ENCODE measurements at regions not wholly inside any gene's neighbourhood (a gene's known extent, or its start where the extent isn't known, plus 50 kb on each side); places are given as distances from the start of the nearest gene placed in this dataset.
"Not testable (repeated sequence)": the region's sequence is repeated elsewhere in the genome, so short reads cannot be mapped to it uniquely, and the experiment has no call there.

GRCh38 chr15:96470681-96471310, 140.3 kb downstream of the NR2F2 start:
- DNase-seq (ENCODE audit: low read depth): no peak

DNA sequence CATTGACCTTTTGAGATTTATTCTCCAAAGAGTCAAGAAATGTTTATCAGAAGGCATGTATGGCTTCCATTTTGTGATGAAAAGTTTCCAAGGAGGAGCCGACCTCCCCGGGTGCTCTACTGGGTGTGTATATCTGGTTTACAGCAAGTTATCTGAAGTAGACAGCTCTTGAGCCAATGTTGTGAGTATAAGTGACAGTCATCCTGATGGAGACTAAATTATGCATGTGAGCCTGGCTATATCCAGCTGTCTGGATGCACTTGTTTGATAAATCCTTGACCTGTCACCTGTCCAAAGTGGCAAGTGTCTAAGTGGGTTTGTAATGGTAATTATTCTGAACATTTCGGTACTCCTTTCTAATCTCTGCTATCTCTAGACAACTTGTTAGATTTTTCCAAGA, 142.2 kb downstream of the NR2F2 start:
- no peak for DNase-seq (ENCODE audit: low read depth)

GRCh38 chr15:96473556-96473955, 143.1 kb downstream of the NR2F2 start:
- DNase-seq (ENCODE audit: low read depth): no peak

DNA sequence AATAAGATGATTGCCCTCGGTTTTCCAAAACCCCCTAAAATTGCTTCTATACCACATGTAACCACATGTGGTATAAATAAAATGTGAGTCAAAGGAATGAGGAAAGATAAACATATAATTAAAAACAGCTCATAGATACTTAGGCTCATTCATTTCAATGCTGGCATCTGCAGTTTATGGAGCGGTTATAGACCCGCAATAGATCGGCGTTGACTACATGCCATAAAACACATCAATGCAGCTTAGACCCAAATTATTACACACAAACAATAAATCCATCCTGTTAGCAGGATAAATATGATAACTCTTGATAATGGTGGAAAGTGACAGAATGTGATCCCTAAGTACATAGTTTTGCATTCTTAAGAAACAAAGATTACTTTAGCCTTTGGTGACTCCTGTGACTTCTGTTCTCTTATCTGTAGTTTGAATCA, 143.7 kb downstream of the NR2F2 start:
- no peak for DNase-seq (ENCODE audit: low read depth)

DNA sequence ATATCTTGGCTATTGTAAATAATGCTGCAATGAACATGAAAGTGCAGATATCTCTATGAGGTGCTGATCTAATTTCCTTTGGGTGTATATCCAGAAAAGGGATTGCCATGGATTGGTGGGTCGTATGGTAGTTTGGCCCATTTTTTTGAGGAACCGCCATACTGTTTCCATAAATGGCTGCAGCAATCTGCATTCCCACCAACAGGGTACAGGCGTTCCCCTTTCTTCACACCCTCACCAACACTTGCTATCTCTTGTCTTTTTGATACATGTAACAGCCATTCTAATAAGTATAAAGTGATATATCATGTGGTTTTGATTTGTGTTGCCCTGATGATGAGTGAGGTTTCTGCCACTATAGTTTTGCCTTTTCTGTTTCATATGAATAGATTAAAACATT, 146.7 kb downstream of the NR2F2 start:
- no peak for DNase-seq (ENCODE audit: low read depth)

DNA sequence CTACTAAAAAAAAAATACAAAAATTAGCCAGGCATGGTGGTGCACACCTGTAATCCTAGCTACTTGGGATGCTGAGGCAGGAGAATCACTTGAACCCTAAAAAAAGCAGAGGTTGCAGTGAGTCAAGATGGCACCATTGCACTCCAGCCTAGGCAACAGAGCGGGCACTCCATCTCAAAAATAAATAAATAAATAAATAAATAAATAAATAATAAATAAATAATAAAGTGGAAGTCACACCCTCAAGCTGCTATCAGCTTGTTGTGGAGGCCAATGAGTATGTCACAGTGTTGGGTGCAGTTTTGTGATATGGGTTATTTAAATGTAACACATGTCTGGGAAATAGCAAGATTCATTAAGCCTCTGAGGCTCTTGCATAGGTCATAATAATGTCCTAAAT, 153.9 kb downstream of the NR2F2 start:
- DNase-seq (ENCODE audit: low read depth): not testable (repeated sequence)

GRCh38 chr15:96484830-96485229, 154.3 kb downstream of the NR2F2 start:
- DNase-seq (ENCODE audit: low read depth): no peak

DNA sequence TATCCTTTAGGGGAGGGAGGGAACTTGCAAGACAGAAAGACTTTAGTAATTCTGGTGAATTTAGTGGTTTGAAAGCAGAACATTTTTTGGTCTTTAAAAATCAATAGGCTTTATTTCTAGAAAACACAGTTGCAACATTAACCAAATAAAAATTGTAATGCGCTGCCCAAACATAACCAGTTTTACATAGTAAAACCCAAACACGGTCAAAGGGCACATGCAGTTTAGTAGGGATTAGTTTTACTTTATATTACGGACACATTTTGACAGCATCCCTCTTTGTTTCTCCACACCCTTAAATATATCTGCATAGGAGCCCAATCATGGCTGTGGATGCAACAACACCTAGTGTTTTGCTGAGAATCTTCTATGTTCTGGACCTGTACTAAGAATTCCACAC, 156.7 kb downstream of the NR2F2 start:
- DNase-seq (ENCODE audit: low read depth): no peak

DNA sequence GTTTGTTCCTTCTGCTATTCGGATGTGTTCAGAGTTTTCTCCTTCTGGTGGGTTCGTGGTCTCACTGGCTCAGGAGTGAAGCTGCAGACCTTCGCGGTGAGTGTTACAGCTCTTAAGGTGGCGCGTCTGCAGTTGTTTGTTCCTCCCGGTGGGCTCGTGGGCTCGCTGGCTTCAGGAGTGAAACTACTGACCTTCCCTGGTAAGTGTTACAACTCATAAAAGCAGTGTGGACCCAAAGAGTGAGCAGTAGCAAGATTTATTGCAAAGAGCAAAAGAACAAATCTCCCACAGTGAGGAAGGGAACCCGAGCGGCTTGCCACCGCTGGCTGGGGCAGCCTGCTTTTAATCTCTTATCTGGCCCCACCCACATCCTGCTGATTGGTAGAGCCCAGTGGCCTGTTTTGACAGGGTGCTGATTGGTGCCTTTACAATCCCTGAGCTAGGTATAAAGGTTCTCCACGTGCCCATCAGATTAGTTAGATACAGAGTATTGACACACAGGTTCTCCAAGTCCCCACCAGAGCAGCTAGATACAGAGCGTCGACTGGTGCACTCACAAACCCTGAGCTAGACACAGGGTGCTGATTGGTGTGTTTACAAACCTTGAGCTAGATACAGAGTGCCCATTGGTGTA, 160.7 kb downstream of the NR2F2 start:
- DNase-seq (ENCODE audit: low read depth): not testable (repeated sequence)

DNA sequence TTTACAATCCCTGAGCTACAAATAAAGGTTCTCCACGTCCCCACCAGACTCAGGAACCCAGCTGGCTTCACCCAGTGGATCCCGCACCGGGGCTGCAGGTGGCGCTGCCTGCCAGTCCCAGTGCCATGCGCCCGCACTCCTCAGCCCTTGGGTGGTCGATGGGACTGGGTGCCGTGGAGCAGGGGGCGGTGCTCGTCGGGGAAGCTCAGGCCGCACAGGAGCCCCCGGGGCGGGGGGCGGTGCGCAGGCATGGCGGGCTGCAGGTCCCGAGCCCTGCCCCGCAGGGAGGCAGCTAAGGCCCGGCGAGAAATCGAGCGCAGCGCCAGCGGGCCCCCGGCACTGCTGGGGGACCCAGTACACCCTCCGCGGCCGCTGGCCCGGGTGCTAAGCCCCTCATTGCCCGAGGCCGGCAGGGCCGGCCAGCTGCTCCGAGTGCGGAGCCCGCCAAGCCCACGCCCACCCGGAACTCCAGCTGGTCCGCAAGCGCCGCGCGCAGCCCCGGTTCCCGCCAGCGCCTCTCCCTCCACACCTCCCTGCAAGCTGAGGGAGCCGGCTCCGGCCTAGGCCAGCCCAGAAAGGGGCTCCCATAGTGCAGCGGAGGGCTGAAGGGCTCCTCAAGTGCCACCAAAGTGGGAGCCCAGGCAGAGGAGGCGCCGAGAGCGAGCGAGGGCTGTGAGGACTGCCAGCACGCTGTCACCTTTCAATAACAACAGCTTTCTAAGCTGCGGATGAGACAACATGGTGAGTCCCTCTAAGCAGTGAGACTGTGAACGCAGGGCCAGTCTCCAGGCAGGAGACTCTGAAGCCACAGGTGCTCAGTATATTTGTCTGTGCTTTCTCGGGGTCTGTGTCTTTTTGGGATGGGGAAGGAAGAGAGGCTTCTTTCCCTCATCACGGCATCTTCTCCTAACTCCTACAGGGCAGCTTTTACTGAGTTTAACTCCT, 161.5 kb downstream of the NR2F2 start:
- DNase-seq (ENCODE audit: low read depth): not testable (repeated sequence)

- DNase-seq (ENCODE audit: low read depth): no peak
These were observed 164.0 kb downstream of the NR2F2 start for GRCh38 chr15:96494505-96494904.

DNA sequence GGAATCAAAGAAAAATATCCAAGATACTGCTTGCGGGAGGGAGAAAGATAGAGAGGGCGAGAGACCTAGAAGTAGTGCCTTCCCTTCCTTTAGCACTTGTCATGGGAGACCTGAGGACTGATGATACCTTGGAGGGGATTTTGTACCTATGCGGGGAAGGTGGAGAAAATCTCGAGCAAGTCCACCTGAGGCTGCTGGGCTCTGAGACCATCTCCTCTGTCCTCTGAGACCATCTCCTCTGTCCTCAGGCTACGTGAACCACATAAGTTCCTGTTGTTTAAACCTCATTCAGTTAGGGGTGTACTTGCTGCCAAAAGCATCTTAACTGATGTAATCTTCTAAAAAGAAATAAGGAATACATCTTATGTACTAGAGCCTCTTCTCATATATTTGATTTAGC, 164.9 kb downstream of the NR2F2 start:
- no peak for DNase-seq (ENCODE audit: low read depth)

- DNase-seq (ENCODE audit: low read depth): no peak
These were observed 167.5 kb downstream of the NR2F2 start for GRCh38 chr15:96497951-96498350.

- DNase-seq (ENCODE audit: low read depth): no peak
These were observed 170.0 kb downstream of the NR2F2 start for GRCh38 chr15:96500508-96500907.

GRCh38 chr15:96501362-96501761, 170.9 kb downstream of the NR2F2 start:
- no peak for DNase-seq (ENCODE audit: low read depth)

DNA sequence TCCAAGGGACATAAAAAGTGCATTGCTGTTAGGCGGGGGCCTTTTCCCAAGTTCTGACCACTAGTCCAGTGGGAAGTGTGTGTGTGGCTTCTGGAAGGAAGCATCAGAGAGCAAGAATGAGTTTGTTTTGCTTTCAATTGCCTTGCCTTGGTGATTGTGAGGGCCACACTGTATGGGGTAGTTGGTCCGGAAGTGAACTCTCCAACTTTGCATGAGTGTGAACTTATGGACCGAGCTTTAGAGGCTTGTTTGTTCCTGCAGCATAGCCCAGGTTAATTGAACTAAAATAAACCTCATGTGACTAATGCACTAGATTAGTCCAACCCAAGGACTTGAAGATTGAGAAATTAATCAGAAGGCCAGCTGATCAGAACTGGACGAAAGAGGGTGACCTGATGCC, 171.7 kb downstream of the NR2F2 start:
- DNase-seq (ENCODE audit: low read depth): no peak

DNA sequence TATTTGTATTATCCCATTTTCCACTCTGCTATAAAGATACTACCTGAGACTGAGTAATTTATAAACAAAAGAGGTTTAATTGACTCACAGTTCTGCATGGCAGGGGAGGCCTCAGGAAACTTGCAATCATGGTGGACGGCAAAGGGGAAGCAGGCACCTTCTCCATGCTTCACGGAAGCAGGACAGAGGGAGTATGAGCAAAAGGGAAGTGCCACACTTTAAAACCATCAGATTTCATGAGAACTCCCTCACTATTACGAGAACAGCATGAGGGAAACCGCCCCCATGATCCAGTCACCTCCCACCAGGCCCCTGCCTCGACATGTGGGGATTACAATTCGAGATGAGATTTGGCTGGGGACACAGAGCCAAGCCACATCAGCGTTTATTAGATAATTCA, 172.8 kb downstream of the NR2F2 start:
- no peak for DNase-seq (ENCODE audit: low read depth)

- DNase-seq (ENCODE audit: low read depth): no peak
These were observed 173.9 kb downstream of the NR2F2 start for GRCh38 chr15:96504371-96504770.

GRCh38 chr15:96505014-96505413, 174.5 kb downstream of the NR2F2 start:
- DNase-seq (ENCODE audit: low read depth): no peak

DNA sequence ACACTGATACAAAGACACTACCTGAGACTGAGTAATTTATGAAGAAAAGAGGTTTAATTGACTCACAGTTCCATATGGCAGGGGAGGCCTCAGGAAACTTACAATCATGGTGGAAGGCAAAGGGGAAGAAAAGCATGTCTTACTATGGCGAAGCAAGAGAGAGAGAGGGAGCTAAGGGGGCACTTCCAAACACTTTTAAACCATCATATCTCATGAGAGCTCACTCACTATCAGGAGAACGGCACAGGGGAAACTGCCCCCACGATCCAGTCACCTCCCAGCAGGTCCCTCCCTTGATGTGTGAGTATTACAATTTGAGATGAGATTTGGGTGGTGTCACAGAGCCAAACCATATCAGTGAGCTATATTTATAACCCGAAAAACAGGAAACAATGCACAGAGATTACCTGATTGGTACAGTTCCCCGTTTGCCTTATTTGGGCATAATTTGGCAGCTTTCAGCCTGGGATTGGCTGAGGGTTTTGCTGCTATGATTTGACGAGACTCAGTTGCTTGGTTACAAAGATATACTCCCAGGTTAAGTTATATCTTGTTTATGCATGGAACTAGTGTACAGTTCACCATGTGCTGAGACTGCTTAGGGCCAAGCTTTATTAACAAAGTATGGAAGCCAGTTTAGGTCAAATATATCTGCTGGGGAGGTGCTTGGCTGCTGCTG, 184.2 kb downstream of the NR2F2 start:
- no peak for DNase-seq (ENCODE audit: low read depth)

DNA sequence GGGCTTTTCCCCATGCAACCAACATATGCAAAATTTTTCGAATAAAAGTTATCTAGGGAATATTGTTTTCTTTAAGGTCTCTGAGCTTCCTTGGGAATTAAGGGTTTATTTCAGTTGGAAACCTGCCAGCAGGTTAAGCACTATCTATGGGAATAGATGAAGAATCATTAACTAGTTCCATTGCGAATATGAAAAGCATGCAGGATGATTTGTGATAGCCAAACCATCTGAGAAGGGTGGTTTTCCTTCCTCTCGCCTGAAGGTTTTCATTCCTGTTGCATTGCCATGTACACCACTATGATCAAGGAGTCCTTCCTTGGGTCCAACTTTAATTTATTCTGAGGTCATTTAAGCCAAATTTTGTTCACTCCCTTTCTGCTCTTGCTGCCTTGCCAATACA, 184.9 kb downstream of the NR2F2 start:
- no peak for DNase-seq (ENCODE audit: low read depth)

- DNase-seq (ENCODE audit: low read depth): no peak
These were observed 190.9 kb downstream of the NR2F2 start for GRCh38 chr15:96521386-96521785.

All from activated T-cell treated with anti-CD3 and anti-CD28 coated beads for 48 hours (primary cell).